Smooth muscle cell (in vitro differentiated cells): ENCODE measurements at regions not wholly inside any gene's neighbourhood (a gene's known extent, or its start where the extent isn't known, plus 50 kb on each side); places are given as distances from the start of the nearest gene placed in this dataset.

Experiments used
- DNase-seq: peaks from one replicate; lab custom pipeline; 2025; ENCODE audit not compliant: unreplicated experiment; lab: John Stamatoyannopoulos, UW
- H2AFZ ChIP-seq: fragments of 200-600 bp; sonication (generic); 2 replicates; pipeline ENCODE4 v1.6.0; 2016; ENCODE audit warnings: antibody characterized with exemption, low read depth, mild to moderate bottlenecking
- H3F3A ChIP-seq: fragments of 200-600 bp; sonication (generic); 2 replicates; pipeline ENCODE4 v1.6.0; 2017; ENCODE audit warnings: antibody characterized with exemption, low read depth
- H3K27ac ChIP-seq: fragments of 200-600 bp; sonication (generic); 2 replicates; pipeline ENCODE4 v1.5.1; 2016; ENCODE audit warnings: low read depth, mild to moderate bottlenecking
- H3K27me3 ChIP-seq: fragments of 200-600 bp; sonication (generic); 2 replicates; pipeline ENCODE4 v1.6.1; 2016; ENCODE audit warnings: low read depth, mild to moderate bottlenecking
- H3K36me3 ChIP-seq: fragments of 200-600 bp; sonication (generic); 2 replicates; pipeline ENCODE4 v1.5.1; 2016; ENCODE audit warnings: low read depth
- H3K4me1 ChIP-seq: fragments of 200-600 bp; sonication (generic); 2 replicates; pipeline ENCODE4 v1.5.1; 2016; ENCODE audit warnings: low read depth
- H3K4me2 ChIP-seq: fragments of 200-600 bp; sonication (generic); 2 replicates; pipeline ENCODE4 v1.6.0; 2016; ENCODE audit warnings: mild to moderate bottlenecking
- H3K4me3 ChIP-seq: fragments of 200-600 bp; sonication (generic); 2 replicates; pipeline ENCODE4 v1.5.1; 2016; ENCODE audit warnings: mild to moderate bottlenecking
- H3K79me2 ChIP-seq: fragments of 200-600 bp; sonication (generic); 2 replicates; pipeline ENCODE4 v1.6.0; 2016; ENCODE audit warnings: low read depth, mild to moderate bottlenecking
- H3K9ac ChIP-seq: fragments of 200-600 bp; sonication (generic); 2 replicates; pipeline ENCODE4 v1.6.0; 2016; ENCODE audit warnings: low read depth
- H3K9me3 ChIP-seq: fragments of 200-600 bp; sonication (generic); replicated peaks from 2 replicates; pipeline ENCODE4 v1.5.1; 2016; ENCODE audit warnings: low read depth
- H4K20me1 ChIP-seq: fragments of 200-600 bp; sonication (generic); 2 replicates; pipeline ENCODE4 v1.6.0; 2016; ENCODE audit warnings: low read depth
- WGBS: methylation state at CpG from one replicate; pipeline ENCODE4 v1.1.7; 2016; ENCODE audit warnings: low lambda C conversion rate; 5-methylcytosine and 5-hydroxymethylcytosine counted together
- TF ChIP-seq, protein P1 (sequence below): fragments of 200-600 bp; sonication (generic); IDR thresholded peaks from 2 replicates; pipeline ENCODE4 v1.5.1; 2017; ENCODE audit warnings: borderline replicate concordance, mild to moderate bottlenecking, antibody characterized with exemption; ENCODE audit not compliant: insufficient read depth, poor library complexity, severe bottlenecking

DNA sequence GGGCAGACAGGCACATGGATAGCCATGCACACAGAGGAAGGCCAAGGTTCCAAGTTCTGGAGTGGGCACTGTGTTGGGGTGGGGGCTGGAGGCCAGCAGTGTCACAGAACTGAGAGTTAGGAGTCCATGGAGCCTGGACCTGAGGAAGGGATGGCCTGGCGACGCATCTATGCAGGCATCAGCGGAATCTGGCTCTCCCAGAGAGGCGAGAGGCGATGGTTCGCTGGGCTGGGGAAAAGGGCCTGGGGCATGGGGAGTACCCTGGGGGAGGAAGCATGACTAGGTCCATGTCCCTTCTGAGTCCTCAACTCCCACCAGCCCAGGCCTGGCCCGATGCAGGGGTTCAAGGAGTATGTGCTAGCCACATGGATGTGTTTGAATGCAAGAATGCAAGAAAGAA, 192.8 kb upstream of the LINGO1 start:
- Histone ChIP-seq H3K4me3 (no peak overlapping the region), H3K4me1 (no peaks in the 10 kb centered on the region), H3K9me3 (no peaks in the 10 kb centered on the region), H3K27me3 (peaks cover 8% of the 10 kb centered on the region), H3K27ac (no peak overlapping the region), H2AFZ (no peak overlapping the region), H4K20me1 (no peaks in the 10 kb centered on the region), H3F3A (peaks cover 5% of the 10 kb centered on the region), H3K36me3 (no peaks in the 10 kb centered on the region), H3K4me2 (no peak overlapping the region), H3K79me2 (no peaks in the 10 kb centered on the region), H3K9ac (no peak overlapping the region)
- no peak for DNase-seq
- TF ChIP-seq, protein P1, sequence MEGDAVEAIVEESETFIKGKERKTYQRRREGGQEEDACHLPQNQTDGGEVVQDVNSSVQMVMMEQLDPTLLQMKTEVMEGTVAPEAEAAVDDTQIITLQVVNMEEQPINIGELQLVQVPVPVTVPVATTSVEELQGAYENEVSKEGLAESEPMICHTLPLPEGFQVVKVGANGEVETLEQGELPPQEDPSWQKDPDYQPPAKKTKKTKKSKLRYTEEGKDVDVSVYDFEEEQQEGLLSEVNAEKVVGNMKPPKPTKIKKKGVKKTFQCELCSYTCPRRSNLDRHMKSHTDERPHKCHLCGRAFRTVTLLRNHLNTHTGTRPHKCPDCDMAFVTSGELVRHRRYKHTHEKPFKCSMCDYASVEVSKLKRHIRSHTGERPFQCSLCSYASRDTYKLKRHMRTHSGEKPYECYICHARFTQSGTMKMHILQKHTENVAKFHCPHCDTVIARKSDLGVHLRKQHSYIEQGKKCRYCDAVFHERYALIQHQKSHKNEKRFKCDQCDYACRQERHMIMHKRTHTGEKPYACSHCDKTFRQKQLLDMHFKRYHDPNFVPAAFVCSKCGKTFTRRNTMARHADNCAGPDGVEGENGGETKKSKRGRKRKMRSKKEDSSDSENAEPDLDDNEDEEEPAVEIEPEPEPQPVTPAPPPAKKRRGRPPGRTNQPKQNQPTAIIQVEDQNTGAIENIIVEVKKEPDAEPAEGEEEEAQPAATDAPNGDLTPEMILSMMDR = no peak
- 91% methylated on average over 7 of the region's 7 CpGs for WGBS

DNA sequence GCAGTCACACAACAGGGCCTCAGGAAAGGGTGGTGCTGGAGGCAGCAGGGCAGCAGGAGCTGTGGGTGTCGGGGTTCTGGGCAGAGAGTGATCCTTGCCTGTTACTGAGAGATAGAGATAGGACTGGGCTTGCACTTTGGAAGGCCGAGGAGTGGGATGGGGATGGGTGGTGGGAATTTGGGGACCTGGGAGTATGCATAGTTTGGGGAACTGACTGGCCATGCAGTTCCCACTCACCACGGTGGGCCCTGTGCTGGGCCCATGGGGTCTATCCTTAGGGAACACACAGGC, 192.5 kb upstream of the LINGO1 start:
- H3K27me3 ChIP-seq = peaks cover 12% of the 10 kb centered on the region
- peaks cover 7% of the 10 kb centered on the region for H3F3A ChIP-seq

DNA sequence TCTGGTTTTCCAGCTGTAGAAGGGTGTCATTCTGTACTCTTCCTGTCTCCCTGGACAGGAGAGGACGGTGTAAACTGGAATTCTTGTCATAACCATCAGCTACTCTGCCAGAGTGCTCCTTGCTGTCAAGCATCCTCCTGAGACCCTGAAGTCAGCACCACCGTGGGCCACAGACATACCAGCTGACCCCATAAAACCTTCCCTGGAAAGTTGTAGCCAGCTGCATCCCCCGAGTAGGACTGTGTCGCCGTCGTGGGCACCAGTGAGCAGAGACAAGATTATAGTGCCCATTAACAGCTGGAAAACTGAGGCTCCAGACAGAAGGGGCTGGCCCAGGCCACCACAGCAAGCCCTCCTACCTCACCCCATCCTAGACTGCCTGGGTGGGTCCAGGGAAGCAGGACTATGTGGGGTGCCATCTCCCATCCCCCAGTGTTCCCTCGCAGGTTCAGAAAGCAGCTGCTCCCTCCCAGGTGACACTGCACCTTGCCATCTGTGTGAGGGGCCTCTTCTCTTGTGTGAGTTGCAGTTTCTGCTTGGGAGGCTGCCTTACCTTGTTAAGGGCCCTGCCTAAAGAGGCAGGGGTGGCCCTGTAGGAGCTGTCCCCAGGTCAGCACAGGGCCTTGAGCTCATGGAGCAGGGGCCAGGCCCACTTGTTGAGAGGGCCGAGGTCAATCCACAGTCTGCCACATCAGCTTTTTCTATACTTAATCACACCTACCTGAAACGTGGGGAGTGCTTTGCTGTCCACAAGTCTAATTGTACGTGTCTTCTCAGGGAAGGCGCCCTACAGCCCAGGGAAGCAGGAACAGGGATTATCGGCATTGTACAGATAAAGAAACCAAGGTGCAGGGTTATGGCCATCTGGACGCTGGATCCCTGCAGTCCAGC, 191.9 kb upstream of the LINGO1 start:
- H3K4me1 ChIP-seq = no peaks in the 10 kb centered on the region

More for the DNA sequence above, 192.5 kb upstream of the LINGO1 start:
- H3K36me3 ChIP-seq = no peaks in the 10 kb centered on the region
- no peak for DNase-seq
- TF ChIP-seq, protein P1 = no peak
- no peak overlapping the region for H3K4me3 ChIP-seq
- no peaks in the 10 kb centered on the region for H3K9me3 ChIP-seq
- H3K4me1 ChIP-seq = no peaks in the 10 kb centered on the region
- H2AFZ ChIP-seq = no peak overlapping the region
- no peaks in the 10 kb centered on the region for H4K20me1 ChIP-seq
- no peak overlapping the region for H3K9ac ChIP-seq
- no peak overlapping the region for H3K27ac ChIP-seq
- 90% methylated on average over 3 of the region's 3 CpGs for WGBS
- no peaks in the 10 kb centered on the region for H3K79me2 ChIP-seq
- no peak overlapping the region for H3K4me2 ChIP-seq

More for the DNA sequence above, 191.9 kb upstream of the LINGO1 start:
- Histone ChIP-seq H3K36me3 (no peaks in the 10 kb centered on the region), H3K79me2 (no peaks in the 10 kb centered on the region), H2AFZ (no peak overlapping the region), H3K4me2 (no peak overlapping the region), H3K27ac (no peak overlapping the region), H4K20me1 (no peaks in the 10 kb centered on the region), H3K9me3 (no peaks in the 10 kb centered on the region), H3F3A (peaks cover 7% of the 10 kb centered on the region), H3K27me3 (peaks cover 17% of the 10 kb centered on the region), H3K9ac (no peak overlapping the region), H3K4me3 (no peak overlapping the region)
- TF ChIP-seq, protein P1 = no peak
- WGBS = 85% methylated on average over 13 of the region's 13 CpGs
- DNase-seq = no peak
